Stimulated activated CD8-positive, alpha-beta memory T cell treated with anti-CD3 and anti-CD28 coated beads, Interleukin-15, amount 100 ng/mL, for 1 hour (primary cell): ENCODE measurements at regions not wholly inside any gene's neighbourhood (a gene's known extent, or its start where the extent isn't known, plus 50 kb on each side); places are given as distances from the start of the nearest gene placed in this dataset.

Experiments
- DNase-seq: peaks from one replicate; pipeline ENCODE4 v3.0.0-alpha.2; 2020; ENCODE audit warnings: low read depth

- DNase-seq, result no peak
These were observed 132.8 kb upstream of the SMAD3 start for GRCh38 chr15:66932634-66933024.

DNA sequence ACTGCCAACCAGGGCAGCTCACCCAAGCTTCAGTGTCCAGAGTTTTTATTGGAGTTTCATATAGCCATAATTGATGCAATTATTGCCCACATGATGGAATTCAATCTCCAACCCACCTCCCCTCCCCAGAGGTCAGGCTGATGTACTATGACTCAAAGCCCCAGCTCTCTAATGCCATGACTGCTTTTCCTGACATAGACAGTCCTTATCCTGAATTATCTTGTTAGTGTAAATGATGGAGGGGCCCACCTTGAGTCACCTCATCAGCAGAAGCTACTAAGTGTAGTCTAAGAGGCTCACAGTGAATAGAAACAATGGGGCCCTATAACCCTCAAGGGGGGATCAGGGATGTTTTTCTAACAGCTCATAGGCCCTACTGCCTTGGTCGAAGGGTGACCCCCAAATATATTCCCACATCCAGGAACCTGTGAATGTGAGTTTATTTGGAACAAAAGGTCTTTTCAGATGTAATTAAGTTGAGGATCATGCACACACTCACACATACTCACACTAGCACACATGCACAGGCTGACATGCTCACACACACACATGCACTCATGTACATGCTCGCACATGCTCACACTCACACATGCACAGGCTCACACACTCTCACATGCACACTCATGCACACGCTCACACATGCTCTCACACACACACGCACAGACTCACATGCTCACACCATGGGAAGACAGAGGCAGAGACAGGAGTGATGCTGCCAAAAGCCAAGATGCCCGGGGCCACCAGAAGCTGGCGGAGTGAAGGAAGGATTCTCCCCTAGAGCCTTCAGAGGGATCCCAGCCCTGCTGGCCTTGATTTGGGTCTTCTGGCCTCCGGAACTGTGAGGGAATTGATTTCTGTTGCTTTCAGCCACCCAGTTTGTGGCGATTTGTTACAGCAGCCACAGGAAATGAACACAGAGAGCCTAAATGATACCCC, 131.2 kb upstream of the SMAD3 start:
- DNase-seq, result no peak

- DNase-seq, result no peak
These were observed 130.4 kb upstream of the SMAD3 start for GRCh38 chr15:66934868-66935520.

DNA sequence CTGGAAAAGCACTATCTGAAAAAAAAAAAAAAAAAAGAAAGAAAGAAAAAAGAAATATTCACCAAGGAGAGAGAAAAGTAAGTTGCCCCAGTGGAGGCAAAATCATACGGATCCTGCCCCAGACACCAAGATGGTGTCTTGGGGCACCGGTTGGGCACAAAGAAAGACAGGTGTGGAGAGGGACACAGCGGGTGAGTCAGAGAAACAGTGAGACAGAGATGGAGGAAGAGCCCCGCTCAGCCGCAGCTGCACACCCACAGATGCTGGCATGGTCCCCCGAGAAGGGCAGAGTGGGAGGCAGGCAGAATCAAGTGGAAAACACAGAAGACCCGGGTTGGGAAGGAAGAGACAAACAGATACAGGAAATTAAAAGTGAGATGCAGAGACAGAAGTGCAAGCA, 129.7 kb upstream of the SMAD3 start:
- DNase-seq, result no peak

- DNase-seq, result no peak
These were observed 129.1 kb upstream of the SMAD3 start for GRCh38 chr15:66936109-66936860.

GRCh38 chr15:66936861-66937582, 128.4 kb upstream of the SMAD3 start:
- no peak for DNase-seq

DNA sequence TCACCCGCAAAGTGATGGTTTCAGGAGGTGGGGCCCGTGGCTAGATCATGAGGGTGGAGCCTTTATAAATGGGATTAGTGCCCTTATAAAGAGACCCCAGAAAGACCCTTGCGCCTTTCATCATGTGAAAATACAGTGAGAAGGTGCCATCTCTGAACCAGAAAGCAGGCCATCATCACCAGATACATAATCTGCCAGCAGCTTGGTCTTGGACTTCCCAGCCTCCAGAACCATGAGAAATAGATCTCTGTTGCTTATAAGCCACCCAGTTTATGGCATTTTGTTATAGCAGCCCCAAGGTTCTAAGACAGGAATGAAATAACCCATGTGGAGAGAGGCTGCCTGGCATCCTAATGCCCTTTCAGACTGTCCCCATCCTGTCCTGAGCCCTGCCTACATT, 127.8 kb upstream of the SMAD3 start:
- DNase-seq, result no peak

DNA sequence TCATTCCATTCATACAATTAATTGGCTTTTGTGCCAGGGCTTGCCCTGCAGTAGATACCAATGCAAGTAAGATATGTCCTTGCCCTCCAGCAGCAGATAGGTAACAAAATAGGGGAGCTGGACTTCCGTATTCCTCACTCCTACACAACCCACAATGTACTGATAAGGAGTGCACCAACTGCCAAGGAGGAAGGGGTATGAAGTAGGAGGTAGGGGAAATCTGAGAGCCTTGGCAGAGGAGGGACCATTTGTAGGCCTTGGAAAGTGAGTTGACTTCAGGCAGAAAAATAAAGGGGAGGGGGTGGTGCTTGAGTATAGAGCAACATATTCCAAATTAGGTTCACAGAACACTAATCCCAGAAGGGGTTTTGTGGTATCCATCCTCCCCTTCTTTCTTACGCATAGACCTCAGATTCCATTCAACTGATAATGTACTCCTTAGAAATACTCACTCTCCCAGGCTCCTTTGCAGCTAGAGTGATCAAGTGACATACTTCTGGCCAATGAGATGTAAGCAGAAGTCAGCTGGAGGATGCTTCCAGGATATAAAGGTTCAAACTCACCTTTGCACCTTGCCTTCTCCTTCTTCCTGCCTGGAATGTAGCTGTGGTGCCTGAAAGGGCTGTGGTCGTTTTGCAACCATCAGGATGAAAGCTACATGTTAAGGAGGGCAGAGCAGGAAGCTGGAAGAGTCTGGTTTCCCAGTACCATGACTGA, 127.1 kb upstream of the SMAD3 start:
- DNase-seq, result no peak

- DNase-seq, result no peak
These were observed 126.4 kb upstream of the SMAD3 start for GRCh38 chr15:66939016-66939415.

DNA sequence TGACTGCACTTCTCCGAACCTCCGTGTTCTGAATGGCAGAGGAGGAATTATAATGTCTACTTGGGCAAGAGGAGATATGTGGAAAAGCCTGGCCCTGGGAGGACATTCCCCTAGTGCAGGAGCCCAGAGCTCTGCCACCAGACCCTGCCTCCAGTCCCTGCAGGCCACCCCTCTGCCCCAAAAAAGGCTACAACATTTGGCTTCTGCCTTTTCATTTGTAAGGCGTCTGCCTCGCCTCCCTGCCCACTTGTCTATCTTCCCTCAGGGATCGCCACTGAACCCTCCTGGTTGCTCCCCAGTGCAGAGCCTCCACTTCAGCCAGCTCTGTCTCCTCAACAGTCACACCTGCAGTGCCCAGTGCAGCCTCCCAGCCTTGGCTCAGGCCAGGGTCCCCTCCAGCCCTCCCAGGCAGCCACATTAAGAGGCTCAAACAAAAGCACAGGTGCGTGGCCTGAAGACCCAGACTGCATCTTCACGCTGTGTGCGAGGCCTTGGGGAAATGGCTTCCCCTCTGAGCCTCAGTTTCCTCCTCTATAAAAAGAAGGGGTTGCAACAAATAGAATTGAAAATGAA, 125.9 kb upstream of the SMAD3 start:
- DNase-seq, result no peak

DNA sequence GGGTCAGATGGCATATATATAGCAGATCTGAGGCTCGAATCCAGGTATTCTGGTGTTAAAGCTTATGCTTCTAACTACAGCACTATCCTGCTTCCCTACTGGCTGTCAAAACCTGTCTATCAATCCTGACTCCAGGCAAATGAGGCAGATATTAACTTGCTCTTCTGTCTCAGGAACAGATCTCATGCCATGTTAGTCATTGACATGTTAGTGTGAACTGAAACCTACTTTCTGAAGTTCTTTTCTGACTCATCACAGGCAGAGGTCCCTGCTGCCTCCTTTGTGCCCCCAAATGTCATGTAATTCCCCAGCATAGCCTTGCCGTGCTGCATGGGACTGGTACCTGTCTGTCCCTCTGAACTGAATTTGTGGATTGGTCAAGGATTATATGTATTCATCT, 125.0 kb upstream of the SMAD3 start:
- no peak for DNase-seq

- DNase-seq, result no peak
These were observed 124.2 kb upstream of the SMAD3 start for GRCh38 chr15:66941108-66941711.

- DNase-seq, result no peak
These were observed 123.6 kb upstream of the SMAD3 start for GRCh38 chr15:66941791-66942190.

DNA sequence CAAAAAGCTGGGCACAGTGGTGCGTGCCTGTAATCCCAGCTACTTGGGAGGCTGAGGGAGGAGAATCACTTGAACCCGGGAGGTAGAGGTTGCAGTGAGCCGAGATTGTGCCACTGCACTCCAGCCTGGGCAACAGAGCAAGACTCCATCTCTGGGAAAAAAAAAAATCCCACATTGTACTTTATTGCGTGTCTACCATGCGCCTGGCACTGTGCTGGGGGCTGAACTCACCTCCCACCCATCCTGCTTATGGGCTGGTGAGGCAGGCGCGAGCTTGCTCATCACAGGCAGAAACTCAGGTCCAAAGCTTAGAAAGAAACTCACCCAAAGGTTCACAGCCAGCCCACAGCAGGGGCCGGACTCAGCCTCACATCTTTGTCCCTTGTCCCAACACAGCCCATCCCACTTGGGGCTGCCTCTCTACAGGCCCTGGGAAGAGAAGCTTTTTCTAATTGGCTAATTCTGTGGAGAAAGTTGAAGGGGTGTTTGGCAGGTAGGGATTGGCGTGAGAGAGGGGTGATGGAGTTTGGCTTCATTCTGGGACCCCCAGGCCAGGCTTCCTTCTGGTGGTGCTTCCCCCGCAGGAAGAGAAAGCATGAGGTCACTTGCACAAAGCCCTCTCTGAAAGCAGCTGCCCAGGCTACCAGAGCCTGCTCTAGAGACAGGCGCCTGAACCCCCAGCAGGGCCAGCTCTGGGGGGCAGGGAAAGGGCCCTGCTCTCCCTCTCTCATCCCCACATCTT, 122.6 kb upstream of the SMAD3 start:
- no peak for DNase-seq

- no peak for DNase-seq
These were observed 121.8 kb upstream of the SMAD3 start for GRCh38 chr15:66943456-66944095.

- no peak for DNase-seq
These were observed 121.3 kb upstream of the SMAD3 start for GRCh38 chr15:66944121-66944520.

- no peak for DNase-seq
These were observed 120.1 kb upstream of the SMAD3 start for GRCh38 chr15:66945286-66945685.

- DNase-seq, result no peak
These were observed 119.6 kb upstream of the SMAD3 start for GRCh38 chr15:66945842-66946241.

DNA sequence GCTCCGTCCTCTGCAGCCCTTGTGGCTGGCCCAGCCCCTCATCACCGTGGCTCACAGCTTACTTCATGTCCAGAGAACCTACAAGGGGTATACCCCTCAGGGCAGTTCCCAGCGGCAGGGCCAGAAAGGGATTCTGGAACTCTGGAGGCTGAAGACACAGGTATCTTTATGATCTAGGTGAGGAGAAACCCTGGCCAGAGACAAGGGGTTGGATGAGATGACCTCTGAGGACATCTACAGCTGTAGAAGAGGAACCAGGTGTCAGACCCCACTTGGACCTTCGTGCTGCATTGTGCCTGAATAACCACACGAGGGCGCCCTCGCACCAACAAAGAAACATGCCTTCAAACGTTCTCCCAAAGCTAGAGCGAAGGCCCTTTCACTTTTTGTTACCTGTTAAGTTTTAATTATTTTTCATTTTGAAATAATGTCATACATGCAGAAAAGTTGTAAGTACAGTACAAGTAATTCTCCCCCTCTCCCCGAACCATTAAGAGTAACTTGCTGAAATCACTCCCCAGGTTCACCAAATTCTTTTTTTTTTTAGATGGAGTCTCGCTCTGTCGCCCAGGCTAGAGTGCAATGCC, 118.7 kb upstream of the SMAD3 start:
- DNase-seq, result peak; percentile 45
